Coronary artery (tissue), 2 donors: ENCODE measurements at regions not wholly inside any gene's neighbourhood (a gene's known extent, or its start where the extent isn't known, plus 50 kb on each side); places are given as distances from the start of the nearest gene placed in this dataset.

ENCODE experiments used
- DNase-seq: peaks from one replicate; pipeline ENCODE4 v3.0.0-alpha.2; 2017; ENCODE audit warnings: low spot score
- H3K27ac ChIP-seq, 2 donors: fragments of 200-600 bp; sonication (generic); one replicate each; pipeline ENCODE4 v1.5.1; 2016 to 2019
- H3K4me3 ChIP-seq: fragments of 200-600 bp; sonication (generic); 2 replicates; pipeline ENCODE4 v1.5.1; 2016; ENCODE audit warnings: mild to moderate bottlenecking, moderate library complexity
- TF ChIP-seq, protein P1 (sequence below): fragments of 200-600 bp; sonication (generic); IDR thresholded peaks from one replicate; pipeline ENCODE4 v1.5.1; 2019; ENCODE audit warnings: antibody characterized with exemption

DNA sequence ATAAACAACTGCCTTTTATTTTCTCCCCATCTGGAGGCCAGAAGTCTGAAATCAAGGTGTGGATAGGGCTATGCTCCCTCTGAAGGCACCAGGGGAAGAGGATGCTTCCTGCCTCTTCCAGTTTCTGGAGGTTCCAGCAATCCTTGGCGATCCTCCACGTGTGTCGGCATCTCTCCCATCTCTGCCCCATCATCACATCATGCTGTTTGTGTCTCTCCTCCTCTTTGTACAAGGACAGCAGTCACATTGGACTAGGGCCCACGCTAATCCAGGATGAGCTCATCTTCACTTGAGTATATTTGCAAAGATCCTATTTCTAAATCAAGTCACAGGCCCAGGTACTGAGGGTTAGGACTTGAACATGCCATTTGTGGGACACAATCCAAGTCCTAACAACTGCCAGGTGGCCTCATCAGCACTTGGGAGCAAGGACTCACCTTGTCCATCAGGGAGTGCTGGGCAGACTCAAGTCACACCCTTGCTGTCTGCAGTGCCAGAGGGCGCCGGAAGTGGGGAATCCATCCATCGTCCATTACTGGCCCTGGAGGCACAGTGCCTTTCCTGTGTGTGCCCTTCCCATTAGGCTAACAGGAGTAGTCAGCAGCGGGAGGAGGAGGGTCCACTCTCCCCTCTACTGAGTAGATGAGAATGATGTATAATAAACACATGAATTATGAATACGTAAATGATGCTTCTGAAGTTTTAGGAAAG, 185.4 kb upstream of the AJAP1 start:
- Histone ChIP-seq H3K4me3 (no peak overlapping the region), H3K27ac (no peak overlapping the region)
- TF ChIP-seq, protein P1, sequence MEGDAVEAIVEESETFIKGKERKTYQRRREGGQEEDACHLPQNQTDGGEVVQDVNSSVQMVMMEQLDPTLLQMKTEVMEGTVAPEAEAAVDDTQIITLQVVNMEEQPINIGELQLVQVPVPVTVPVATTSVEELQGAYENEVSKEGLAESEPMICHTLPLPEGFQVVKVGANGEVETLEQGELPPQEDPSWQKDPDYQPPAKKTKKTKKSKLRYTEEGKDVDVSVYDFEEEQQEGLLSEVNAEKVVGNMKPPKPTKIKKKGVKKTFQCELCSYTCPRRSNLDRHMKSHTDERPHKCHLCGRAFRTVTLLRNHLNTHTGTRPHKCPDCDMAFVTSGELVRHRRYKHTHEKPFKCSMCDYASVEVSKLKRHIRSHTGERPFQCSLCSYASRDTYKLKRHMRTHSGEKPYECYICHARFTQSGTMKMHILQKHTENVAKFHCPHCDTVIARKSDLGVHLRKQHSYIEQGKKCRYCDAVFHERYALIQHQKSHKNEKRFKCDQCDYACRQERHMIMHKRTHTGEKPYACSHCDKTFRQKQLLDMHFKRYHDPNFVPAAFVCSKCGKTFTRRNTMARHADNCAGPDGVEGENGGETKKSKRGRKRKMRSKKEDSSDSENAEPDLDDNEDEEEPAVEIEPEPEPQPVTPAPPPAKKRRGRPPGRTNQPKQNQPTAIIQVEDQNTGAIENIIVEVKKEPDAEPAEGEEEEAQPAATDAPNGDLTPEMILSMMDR, result no peak
- DNase-seq, result no peak

GRCh38 chr1:4476394-4476793, 178.0 kb upstream of the AJAP1 start:
- Histone ChIP-seq H3K4me3 (no peak overlapping the region), H3K27ac (no peak overlapping the region)
- no peak for DNase-seq
- TF ChIP-seq, protein P1, result no peak

DNA sequence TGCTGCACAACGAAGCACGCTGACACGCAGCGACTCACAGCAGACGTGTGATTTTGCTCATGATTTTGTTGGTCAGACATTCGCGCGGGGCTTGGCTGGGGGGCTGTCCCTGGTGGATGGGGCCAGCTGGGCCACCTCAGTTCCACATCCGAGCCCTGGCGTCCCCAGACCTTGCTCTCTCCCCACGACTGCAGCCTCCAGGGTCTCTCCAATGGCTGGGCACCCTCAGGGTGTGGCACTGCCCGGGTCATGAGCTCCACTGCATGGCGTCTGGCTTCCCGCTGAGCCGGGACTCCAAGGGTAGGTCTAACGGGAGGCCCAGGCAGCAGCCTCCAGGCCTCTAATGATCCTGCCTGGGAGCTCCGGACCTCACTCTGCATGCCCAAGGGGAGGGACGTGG, 173.0 kb upstream of the AJAP1 start:
- H3K4me3 ChIP-seq, result no peak overlapping the region
- TF ChIP-seq, protein P1, result no peak
- DNase-seq, result no peak
- no peak overlapping the region for H3K27ac ChIP-seq

GRCh38 chr1:4482526-4482925, 171.9 kb upstream of the AJAP1 start:
- TF ChIP-seq, protein P1, result no peak
- no peak for DNase-seq
- Histone ChIP-seq H3K27ac (no peak overlapping the region), H3K4me3 (no peak overlapping the region)

DNA sequence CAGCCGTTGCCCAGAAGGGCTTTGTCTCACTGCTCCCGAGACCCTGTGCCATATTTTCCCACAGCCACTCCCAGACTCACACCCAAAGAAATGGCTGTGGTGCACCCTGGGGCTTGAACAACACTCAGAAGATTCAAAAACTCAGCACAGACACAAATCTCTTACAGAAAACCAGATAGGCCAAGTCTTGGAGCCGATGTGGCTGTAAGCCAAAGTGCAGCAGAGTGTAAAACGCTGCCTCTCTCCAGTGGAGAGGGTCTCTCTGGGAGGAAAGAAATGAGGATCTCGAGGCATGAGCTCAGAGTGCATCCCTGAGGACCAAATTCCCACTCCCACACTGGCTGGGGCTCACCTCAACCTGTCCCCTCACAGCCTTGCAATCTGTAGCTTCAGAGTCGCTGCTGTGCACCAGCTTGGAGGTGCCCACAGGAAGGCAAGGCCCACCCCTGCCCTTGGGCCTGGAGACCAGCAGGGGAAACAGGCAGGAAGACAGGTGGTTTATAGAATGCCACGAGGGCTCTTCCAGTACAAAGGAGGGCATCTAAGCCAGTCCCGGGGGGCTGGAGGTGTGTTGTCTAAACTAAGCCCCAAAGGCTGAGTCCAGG, 171.3 kb upstream of the AJAP1 start:
- TF ChIP-seq, protein P1, result no peak

DNA sequence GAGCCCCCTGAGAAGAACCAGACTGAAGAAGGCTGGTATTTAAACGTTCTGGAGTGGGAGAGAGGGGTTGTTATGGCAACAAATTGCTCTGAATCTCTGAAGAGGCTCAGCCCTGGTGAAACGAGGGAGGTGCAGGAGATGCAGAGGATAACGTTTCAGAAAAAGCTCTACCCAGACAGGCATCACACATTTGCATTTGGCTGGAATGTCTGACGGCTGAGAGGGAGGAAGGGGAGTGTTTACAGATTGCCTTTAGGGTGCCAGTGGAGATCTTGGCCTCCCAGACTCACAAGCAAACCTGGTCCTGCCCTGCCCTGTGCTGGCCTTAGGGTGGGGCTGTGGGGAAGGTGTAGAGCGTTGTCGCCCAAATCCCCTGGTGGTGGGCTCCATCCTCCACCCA, 169.0 kb upstream of the AJAP1 start:
- H3K27ac ChIP-seq, result no peak overlapping the region

More for the DNA sequence above, 171.3 kb upstream of the AJAP1 start:
- no peak for DNase-seq
- H3K27ac ChIP-seq, result no peak overlapping the region
- H3K4me3 ChIP-seq, result no peak overlapping the region

More for the DNA sequence above, 169.0 kb upstream of the AJAP1 start:
- TF ChIP-seq, protein P1, result no peak
- DNase-seq, result no peak
- H3K4me3 ChIP-seq, result no peak overlapping the region
